B cell (primary cell): ENCODE measurements at regions not wholly inside any gene's neighbourhood (a gene's known extent, or its start where the extent isn't known, plus 50 kb on each side); places are given as distances from the start of the nearest gene placed in this dataset.

ENCODE experiments used
- ATAC-seq: fragments of 200-7000 bp; cut with Tn5 transposase; one replicate; pipeline ENCODE4 v1.10.0; 2021; ENCODE audit warnings: low read depth, mild to moderate bottlenecking, moderate number of reproducible peaks, moderate library complexity
- CTCF ChIA-PET: fragments of 350-600 bp; sonication (Branson Sonifier 250); formaldehyde crosslinking; loops from one replicate; lab custom pipeline; 2021; ENCODE audit warnings: antibody characterized with exemption, inconsistent platforms; lab: Charles Lee
- POLR2A ChIA-PET: fragments of 350-600 bp; sonication (Branson Sonifier 250); formaldehyde crosslinking; loops from one replicate; lab custom pipeline; 2021; ENCODE audit warnings: antibody characterized with exemption; lab: Charles Lee
- DNase-seq: peaks from one replicate; pipeline ENCODE4 v3.0.0; 2013
- H2AFZ ChIP-seq: 2 replicates; pipeline ENCODE4 v1.6.1; 2012; ENCODE audit warnings: mild to moderate bottlenecking, low read depth, low read length; ENCODE audit not compliant: insufficient read depth, poor library complexity, severe bottlenecking
- H3K27ac ChIP-seq, 2 donors: 1 replicate in 1 of 2; 2 replicates in 1 of 2; pipeline ENCODE4 v1.5.1; 2012 to 2013; ENCODE audit warnings: low read length in 2 of 2, mild to moderate bottlenecking in 2 of 2, moderate library complexity in 1 of 2
- H3K27me3 ChIP-seq, 4 experiments: fragments of 200-600 bp in 1 of 4; sonication (generic) in 1 of 4; replicated peaks in 1 of 4; 1 replicate in 2 of 4; 2 replicates in 2 of 4; pipeline versions ENCODE4 v1.6.1 to v1.7.0; 2013 to 2016; ENCODE audit warnings: low read length in 3 of 4, mild to moderate bottlenecking in 2 of 4, mixed read lengths in 1 of 4, moderate library complexity in 1 of 4; ENCODE audit not compliant: insufficient read depth in 4 of 4, control insufficient read depth in 3 of 4; ENCODE audit errors: control extremely low read depth in 1 of 4
- H3K36me3 ChIP-seq, 2 experiments: replicated peaks in 1 of 2; 1 replicate in 1 of 2; 2 replicates in 1 of 2; pipeline versions ENCODE4 v1.6.1 to v1.7.1; 2013; ENCODE audit warnings: low read length in 1 of 2; ENCODE audit not compliant: insufficient read depth in 2 of 2, control insufficient read depth in 1 of 2; ENCODE audit errors: control extremely low read depth in 1 of 2, extremely low read depth in 1 of 2
- H3K4me1 ChIP-seq, 2 donors: fragments of 200-600 bp in 1 of 2; sonication (generic) in 1 of 2; 1 replicate in 1 of 2; 2 replicates in 1 of 2; pipeline versions ENCODE4 v1.5.1 to v1.6.1; 2013 to 2017; ENCODE audit warnings: low read length in 2 of 2; ENCODE audit not compliant: control insufficient read depth in 2 of 2, insufficient read depth in 2 of 2
- H3K4me2 ChIP-seq: replicated peaks from 2 replicates; pipeline ENCODE3; 2012; ENCODE audit warnings: mild to moderate bottlenecking, low read depth, low read length; ENCODE audit not compliant: poor library complexity, severe bottlenecking
- H3K4me3 ChIP-seq, 5 experiments: fragments of 200-600 bp in 1 of 5; sonication (generic) in 1 of 5; 1 replicate in 3 of 5; 2 replicates in 2 of 5; pipeline versions ENCODE4 v1.5.1 to v1.7.0; 2011 to 2016; ENCODE audit warnings: low read length in 4 of 5, mild to moderate bottlenecking in 4 of 5, low read depth in 2 of 5, control low read depth in 1 of 5, moderate library complexity in 1 of 5; ENCODE audit not compliant: insufficient read depth in 1 of 5; ENCODE audit errors: control extremely low read depth in 1 of 5, extremely low read depth in 1 of 5
- H3K79me2 ChIP-seq: fragments of 200-600 bp; sonication (generic); one replicate; pipeline ENCODE4 v1.6.0; 2016; ENCODE audit warnings: low read length; ENCODE audit not compliant: control insufficient read depth, insufficient read depth
- H3K9ac ChIP-seq: fragments of 200-600 bp; sonication (generic); 2 replicates; pipeline ENCODE4 v1.6.1; 2017; ENCODE audit warnings: mild to moderate bottlenecking, low read length, moderate library complexity
- H3K9me3 ChIP-seq, 3 donors: one replicate each; pipeline versions ENCODE4 v1.6.1 to v1.7.1; 2013; ENCODE audit warnings: low read length in 2 of 3; ENCODE audit not compliant: control insufficient read depth in 2 of 3, insufficient read depth in 1 of 3; ENCODE audit errors: control extremely low read depth in 1 of 3
- H4K20me1 ChIP-seq: 2 replicates; pipeline ENCODE4 v1.6.0; 2012; ENCODE audit warnings: mild to moderate bottlenecking, low read length; ENCODE audit not compliant: insufficient read depth, control insufficient read depth, poor library complexity, severe bottlenecking
- H3K27ac Mint-ChIP-seq: one replicate; pipeline ENCODE4 v1.8.0; 2021; ENCODE audit warnings: mixed read lengths
- H3K27me3 Mint-ChIP-seq: one replicate; pipeline ENCODE4 v1.8.0; 2021; ENCODE audit warnings: mixed read lengths
- H3K4me1 Mint-ChIP-seq: one replicate; pipeline ENCODE4 v1.8.0; 2021; ENCODE audit warnings: mixed read lengths
- H3K4me3 Mint-ChIP-seq: one replicate; pipeline ENCODE4 v1.8.0; 2021; ENCODE audit warnings: mixed read lengths
- H3K9me3 Mint-ChIP-seq: one replicate; pipeline ENCODE4 v1.8.0; 2022; ENCODE audit warnings: mixed read lengths; ENCODE audit not compliant: insufficient read depth
- CTCF ChIP-seq: fragments of 200-600 bp; IDR thresholded peaks from one replicate; pipeline ENCODE4 v1.8.0; 2022; ENCODE audit warnings: antibody characterized with exemption, mild to moderate bottlenecking
- EZH2 ChIP-seq: IDR thresholded peaks from 2 replicates; pipeline ENCODE4 v1.6.1; 2012; ENCODE audit warnings: borderline replicate concordance, low read depth, mild to moderate bottlenecking, moderate library complexity, low read length; ENCODE audit not compliant: insufficient read depth, poor library complexity, severe bottlenecking
- WGBS: methylation state at CpG from one replicate; pipeline ENCODE4 v1.1.5; 2013; ENCODE audit warnings: missing lambda C conversion rate; ENCODE audit not compliant: insufficient coverage; 5-methylcytosine and 5-hydroxymethylcytosine counted together
- intact Hi-C: fragments of 100-400 bp; cut with micrococcal nuclease; formaldehyde crosslinking; loops from one replicate; pipeline ENCODE4 v1.10.0; 2022

GRCh38 chr14:98175436-98175835, 1096.6 kb downstream of the BCL11B start:
- ATAC-seq (no peak), DNase-seq (no peak)
- Histone ChIP-seq H3K27me3 (no peaks in the 10 kb centered on the region), H3K4me3 (no peak overlapping the region), H3K9ac (no peak overlapping the region), H3K79me2 (no peaks in the 10 kb centered on the region), H4K20me1 (no peaks in the 10 kb centered on the region), H2AFZ (no peak overlapping the region), H3K27ac (no peak overlapping the region), H3K9me3 (peaks cover 0 to 16% (median 0%) of the 10 kb centered on the region in 3 donors), H3K4me1 (no peaks in the 10 kb centered on the region), H3K4me2 (no peak overlapping the region), H3K36me3 (no peaks in the 10 kb centered on the region)
- TF ChIP-seq CTCF = no peak
- TF ChIP-seq EZH2 = no peak
- Mint-ChIP-seq H3K9me3 (no peaks in the 10 kb centered on the region), H3K4me1 (no peaks in the 10 kb centered on the region), H3K27me3 (no peaks in the 10 kb centered on the region), H3K27ac (no peak overlapping the region), H3K4me3 (no peak overlapping the region)
- intact Hi-C loops = no loop called here
- ChIA-PET POLR2A (no interaction called here), CTCF (no interaction called here)
- WGBS = 96% methylated on average over 3 of the region's 4 CpGs

- Mint-ChIP-seq H3K9me3 (no peaks in the 10 kb centered on the region), H3K27me3 (no peaks in the 10 kb centered on the region), H3K4me3 (no peak overlapping the region), H3K27ac (no peak overlapping the region), H3K4me1 (no peaks in the 10 kb centered on the region)
- POLR2A ChIA-PET = no interaction called here
- no peak for ATAC-seq
- Histone ChIP-seq H3K27ac (no peak overlapping the region), H3K36me3 (no peaks in the 10 kb centered on the region), H3K4me3 (no peak overlapping the region), H2AFZ (no peak overlapping the region), H4K20me1 (no peaks in the 10 kb centered on the region), H3K27me3 (no peaks in the 10 kb centered on the region), H3K4me2 (no peak overlapping the region), H3K9ac (no peak overlapping the region), H3K79me2 (no peaks in the 10 kb centered on the region), H3K4me1 (no peaks in the 10 kb centered on the region), H3K9me3 (peaks cover 0 to 13% (median 0%) of the 10 kb centered on the region in 3 donors)
- DNase-seq = no peak
- CTCF ChIA-PET = no interaction called here
- 87% methylated on average over 3 of the region's 5 CpGs for WGBS
- intact Hi-C loops = no loop called here
- no peak for TF ChIP-seq CTCF
- no peak for TF ChIP-seq EZH2
Observed at GRCh38 chr14:98175881-98176280, 1096.1 kb downstream of the BCL11B start.
